Skeletal muscle cell (primary cell): ENCODE measurements at regions not wholly inside any gene's neighbourhood (a gene's known extent, or its start where the extent isn't known, plus 50 kb on each side); places are given as distances from the start of the nearest gene placed in this dataset.

Experiments used
- DNase-seq: peaks from one replicate; pipeline ENCODE4 v3.0.0-alpha.2; 2010; ENCODE audit warnings: low read depth
- H3K4me3 ChIP-seq: 2 replicates; pipeline ENCODE4 v1.5.1; 2011; ENCODE audit warnings: low read depth, mild to moderate bottlenecking, control low read depth, low read length, moderate library complexity

DNA sequence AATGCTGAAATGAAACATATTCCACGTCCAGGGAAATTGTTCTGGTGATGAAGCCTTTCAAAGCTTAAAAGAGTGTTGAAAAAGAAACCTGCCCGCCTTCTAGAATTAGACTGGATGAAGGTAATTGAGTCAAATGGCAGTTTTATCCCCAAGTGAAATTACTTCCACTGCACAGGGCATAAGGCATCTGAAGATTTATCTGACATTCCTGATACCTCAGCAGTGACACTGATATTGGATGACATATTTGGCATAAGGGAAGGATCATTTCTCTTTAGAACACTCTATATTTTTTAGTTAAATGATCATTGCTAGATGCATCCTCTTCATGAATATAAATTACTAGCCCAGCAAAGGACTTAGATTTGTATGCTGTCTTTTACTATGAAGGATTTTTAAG is 229.6 kb upstream of the TPK1 start:
- no peak for DNase-seq

GRCh38 chr7:145064114-145064513 is 228.3 kb upstream of the TPK1 start:
- no peak for DNase-seq
- H3K4me3 ChIP-seq = no peak overlapping the region

More for the DNA sequence above, 229.6 kb upstream of the TPK1 start:
- H3K4me3 ChIP-seq = no peak overlapping the region

DNA sequence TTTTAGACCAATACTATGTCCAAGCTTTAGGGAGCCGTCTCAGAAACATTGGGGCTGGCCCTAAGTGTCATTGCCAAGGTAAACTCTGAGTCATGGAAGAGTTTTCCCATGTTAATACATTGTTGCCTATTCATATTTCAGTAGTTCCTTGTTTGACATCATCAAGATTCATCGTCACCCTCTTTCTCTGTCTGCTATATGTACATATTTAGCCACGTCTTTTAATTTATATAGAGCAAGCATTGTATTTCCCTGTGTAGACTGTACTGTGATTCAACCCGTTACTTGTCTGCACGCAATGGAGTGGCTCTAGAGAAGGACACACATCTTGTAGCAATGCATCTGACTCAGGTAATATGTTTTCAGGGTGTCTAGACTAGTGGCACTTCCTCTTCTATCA is 217.9 kb upstream of the TPK1 start:
- H3K4me3 ChIP-seq = no peak overlapping the region
- no peak for DNase-seq

- no peak for DNase-seq
- H3K4me3 ChIP-seq = no peak overlapping the region
Observed at GRCh38 chr7:145050415-145050814, 214.6 kb upstream of the TPK1 start.

DNA sequence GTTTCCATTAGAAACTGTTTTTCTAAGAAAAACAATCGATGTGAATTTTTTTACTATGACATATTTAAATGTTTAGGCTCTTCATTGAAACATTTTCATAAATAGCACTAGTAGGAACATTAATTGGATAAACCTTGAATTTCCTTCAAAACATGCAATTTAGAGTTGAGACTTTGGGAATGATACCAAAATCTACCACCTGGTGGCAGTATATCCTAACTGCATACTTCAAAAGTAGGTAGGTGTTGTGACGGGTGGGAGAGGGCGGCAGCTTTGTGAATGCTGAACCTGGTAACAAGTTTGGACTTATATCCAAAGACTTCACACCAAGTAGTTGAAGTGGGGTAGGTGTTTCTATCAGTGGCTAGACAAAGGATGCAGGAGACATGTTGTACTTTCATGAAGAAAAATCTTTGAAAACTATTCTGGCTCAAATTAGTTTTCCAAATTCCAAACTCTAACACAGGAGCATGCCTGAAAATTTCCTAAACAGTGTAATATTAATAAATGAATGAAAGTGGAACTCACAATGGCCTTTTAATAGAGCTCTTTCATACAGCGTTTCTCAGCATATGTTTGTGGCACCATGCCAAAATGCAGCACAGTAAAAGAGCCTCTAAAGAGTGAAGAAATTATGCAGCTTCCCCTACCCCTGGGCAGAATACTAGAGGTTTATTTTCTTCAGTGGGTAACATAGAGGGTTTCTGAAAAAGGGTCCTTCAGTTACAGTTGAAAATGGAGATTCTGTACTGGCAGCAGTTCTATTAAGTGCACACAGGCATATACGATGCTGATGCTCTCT is 201.0 kb upstream of the TPK1 start:
- no peak overlapping the region for H3K4me3 ChIP-seq
- peak; percentile 0 for DNase-seq

GRCh38 chr7:145031162-145031561 is 195.3 kb upstream of the TPK1 start:
- H3K4me3 ChIP-seq = no peak overlapping the region
- DNase-seq = no peak

DNA sequence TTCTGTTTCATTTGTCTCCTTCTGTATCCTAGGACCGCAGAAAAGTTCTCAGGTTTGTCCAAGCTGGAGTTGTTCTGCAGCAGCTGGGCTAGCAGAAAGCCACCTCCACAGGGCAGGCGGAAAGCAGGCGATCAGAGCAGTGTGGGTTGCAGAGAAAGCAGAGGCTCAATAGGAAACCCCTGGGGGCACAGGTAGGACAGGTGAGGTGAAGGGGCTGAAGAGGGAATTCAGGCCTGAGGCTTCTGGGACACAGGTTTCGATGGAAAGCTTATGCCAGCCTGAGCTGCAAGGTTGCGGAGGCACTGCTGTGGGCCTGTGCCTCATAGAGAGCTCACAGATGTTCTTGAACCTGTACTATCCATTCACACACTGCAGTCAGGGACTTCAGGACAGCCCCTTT is 194.9 kb upstream of the TPK1 start:
- DNase-seq = no peak
- no peak overlapping the region for H3K4me3 ChIP-seq

- DNase-seq = no peak
- no peak overlapping the region for H3K4me3 ChIP-seq
Observed at GRCh38 chr7:145020454-145020853, 184.6 kb upstream of the TPK1 start.

DNA sequence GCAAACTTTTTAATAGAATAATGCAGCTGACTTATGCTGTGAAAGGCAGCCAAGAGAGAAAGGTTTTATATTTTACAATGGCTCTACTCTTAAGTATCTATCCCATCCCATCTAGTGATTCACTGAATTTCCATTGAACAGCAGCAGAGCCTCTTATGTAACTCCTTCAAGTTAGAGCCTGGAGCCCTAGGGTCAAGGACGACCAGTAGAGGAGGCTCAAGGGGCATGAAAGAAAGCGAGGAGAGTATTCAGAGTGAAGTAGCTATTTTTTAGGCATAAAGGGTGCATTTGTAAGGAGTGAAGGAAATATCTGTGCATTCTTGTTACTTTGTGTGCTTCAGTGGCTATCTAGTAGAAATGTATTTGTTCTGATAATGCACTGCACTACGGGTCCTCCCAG is 180.2 kb upstream of the TPK1 start:
- no peak for DNase-seq

GRCh38 chr7:145009876-145010275 is 174.0 kb upstream of the TPK1 start:
- H3K4me3 ChIP-seq = no peak overlapping the region
- no peak for DNase-seq

More for the DNA sequence above, 180.2 kb upstream of the TPK1 start:
- no peak overlapping the region for H3K4me3 ChIP-seq

DNA sequence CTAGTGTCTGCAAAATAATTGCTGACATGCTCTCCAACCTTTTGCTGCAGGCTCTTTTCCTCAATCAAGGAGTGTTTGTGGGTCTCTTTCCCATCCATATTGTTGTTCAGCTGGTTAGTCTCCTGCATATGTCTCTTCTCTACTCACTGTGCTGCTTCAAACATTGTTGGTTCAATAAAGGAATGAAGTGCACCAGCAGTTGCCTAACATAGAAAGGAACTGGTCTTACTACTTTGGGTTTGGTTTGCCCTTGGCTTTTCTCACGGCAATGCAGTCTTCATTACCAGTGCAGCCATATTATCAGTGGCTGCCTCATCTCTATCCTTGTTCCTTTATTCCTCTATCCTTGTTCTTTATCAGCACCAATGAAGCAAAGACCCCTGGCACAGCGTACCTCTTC is 169.7 kb upstream of the TPK1 start:
- no peak for DNase-seq
- no peak overlapping the region for H3K4me3 ChIP-seq

DNA sequence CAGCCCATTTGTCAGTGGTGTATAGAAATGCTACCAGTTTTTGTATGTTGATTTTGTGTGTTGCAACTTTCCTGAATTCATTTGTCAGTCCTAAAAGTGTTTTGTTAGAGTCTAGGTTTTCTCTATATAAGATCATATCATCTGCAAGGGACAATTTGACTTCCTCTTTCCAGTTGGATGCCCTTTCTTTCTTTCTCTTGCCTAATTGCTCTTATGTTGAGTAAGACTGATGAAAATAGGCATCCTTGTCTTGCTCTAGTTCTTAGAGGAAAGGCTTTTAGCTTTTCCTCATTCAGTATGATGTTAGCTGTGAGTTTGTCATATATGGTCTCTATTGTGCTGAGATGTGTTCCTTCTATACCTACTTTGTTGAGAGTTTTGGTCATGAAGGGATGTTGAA is 161.7 kb upstream of the TPK1 start:
- no peak for DNase-seq
- no peak overlapping the region for H3K4me3 ChIP-seq

DNA sequence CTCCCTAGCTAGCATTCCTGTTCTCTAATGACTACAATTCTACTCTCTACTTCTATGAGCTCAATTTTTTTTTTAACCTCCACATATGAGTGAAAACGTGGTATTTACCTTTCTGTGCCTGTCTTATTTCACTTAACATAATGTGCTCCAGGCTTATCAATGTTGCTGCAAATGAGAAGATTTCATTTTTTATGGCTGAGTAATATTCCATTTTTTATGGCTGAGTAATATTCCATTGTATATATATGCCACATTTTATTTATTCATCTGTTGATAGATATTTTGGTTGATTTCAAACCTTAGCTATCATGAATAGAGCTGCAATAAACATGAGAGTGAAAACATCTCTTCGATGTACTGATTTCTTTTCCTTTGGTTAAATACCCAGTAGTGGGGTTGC is 159.6 kb upstream of the TPK1 start:
- no peak overlapping the region for H3K4me3 ChIP-seq

DNA sequence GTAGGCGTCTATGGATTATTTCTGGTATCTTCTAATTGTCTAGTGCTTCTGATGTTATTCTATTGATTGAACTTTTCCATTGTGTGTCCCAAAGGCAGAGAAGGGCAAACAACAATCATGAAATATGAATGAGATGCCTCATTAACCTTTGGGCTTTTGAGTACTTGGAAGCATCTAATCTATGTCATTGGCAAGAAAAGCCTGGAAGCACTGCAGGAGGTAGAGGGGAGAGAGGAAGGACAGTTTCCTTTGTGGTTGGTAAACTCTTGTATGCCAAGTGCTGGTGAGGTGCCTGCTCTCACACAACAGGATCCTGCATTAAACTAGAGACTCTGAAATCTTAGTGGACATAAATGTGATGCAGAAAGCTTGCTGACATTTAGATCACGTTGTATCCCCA is 155.2 kb upstream of the TPK1 start:
- H3K4me3 ChIP-seq = no peak overlapping the region
- no peak for DNase-seq

More for the DNA sequence above, 159.6 kb upstream of the TPK1 start:
- DNase-seq = no peak

- DNase-seq = no peak
- H3K4me3 ChIP-seq = no peak overlapping the region
Observed at GRCh38 chr7:144987686-144988085, 151.8 kb upstream of the TPK1 start.

GRCh38 chr7:144982133-144982532 is 146.3 kb upstream of the TPK1 start:
- DNase-seq = no peak
- H3K4me3 ChIP-seq = no peak overlapping the region

GRCh38 chr7:144975882-144976281 is 140.0 kb upstream of the TPK1 start:
- H3K4me3 ChIP-seq = no peak overlapping the region
- DNase-seq = no peak

- no peak overlapping the region for H3K4me3 ChIP-seq
- no peak for DNase-seq
Observed at GRCh38 chr7:144969787-144970186, 133.9 kb upstream of the TPK1 start.

GRCh38 chr7:144960763-144961162 is 124.9 kb upstream of the TPK1 start:
- no peak for DNase-seq
- no peak overlapping the region for H3K4me3 ChIP-seq

DNA sequence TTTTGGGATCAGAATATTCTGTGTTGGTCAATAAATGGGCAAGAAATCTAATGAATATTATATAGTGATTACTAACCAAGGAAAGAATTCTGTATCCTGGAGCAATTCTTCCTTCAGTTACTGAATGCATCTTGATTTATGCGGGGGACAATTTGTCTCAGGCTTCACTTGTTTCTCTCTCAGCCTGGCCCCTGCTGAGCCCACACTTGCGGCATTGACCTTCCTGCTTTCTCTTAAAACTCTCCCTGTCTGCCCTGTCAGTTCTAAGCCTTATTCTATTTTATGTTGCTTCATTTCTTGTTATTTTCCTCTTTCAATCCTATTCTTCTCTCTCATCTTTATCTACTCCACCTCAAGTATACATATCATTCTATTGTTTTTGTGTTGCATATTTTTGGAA is 122.1 kb upstream of the TPK1 start:
- H3K4me3 ChIP-seq = no peak overlapping the region
- DNase-seq = no peak

- H3K4me3 ChIP-seq = no peak overlapping the region
- DNase-seq = no peak
Observed at GRCh38 chr7:144955422-144955821, 119.6 kb upstream of the TPK1 start.

DNA sequence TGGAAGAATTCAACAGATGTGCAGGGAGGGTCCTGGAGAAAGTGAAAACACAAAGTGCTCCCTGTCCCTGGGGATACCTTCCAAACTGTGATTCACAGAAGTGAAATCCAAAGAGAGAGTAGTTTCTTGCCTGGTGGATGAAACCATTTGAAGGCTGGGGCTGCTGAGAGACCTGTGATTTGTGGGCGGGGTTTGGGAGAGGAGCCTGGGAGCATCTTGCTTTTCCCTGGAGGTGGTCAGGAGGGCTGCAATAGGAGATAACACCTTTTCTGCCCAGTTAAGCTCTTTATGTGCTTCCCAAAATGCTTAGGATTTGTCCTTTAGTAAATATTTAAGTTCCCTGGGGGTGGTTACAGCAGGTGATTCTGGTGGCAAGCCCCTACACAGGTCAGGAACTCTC is 105.3 kb upstream of the TPK1 start:
- no peak overlapping the region for H3K4me3 ChIP-seq
- DNase-seq = no peak
